GM10248 (cell line): ENCODE measurements at regions not wholly inside any gene's neighbourhood (a gene's known extent, or its start where the extent isn't known, plus 50 kb on each side); places are given as distances from the start of the nearest gene placed in this dataset.

Experiments
- CTCF ChIA-PET: fragments of 300-600 bp; sonication (Branson Sonifier 250); formaldehyde crosslinking; extraction: SDS; loops from one replicate; lab custom pipeline; 2021; ENCODE audit warnings: antibody characterized with exemption; lab: Yijun Ruan, JAX
- POLR2A ChIA-PET: fragments of 350-650 bp; sonication (Branson Sonifier 250); formaldehyde crosslinking; extraction: SDS; loops from one replicate; lab custom pipeline; 2020; ENCODE audit warnings: antibody characterized with exemption; lab: Yijun Ruan, JAX
- DNase-seq: peaks from one replicate; pipeline ENCODE4 v3.0.0; 2012; ENCODE audit errors: extremely low spot score
- CTCF ChIP-seq: IDR thresholded peaks from 2 replicates; pipeline ENCODE4 v1.5.1; 2012; ENCODE audit warnings: mild to moderate bottlenecking, low read depth; ENCODE audit errors: extremely low read depth, missing control alignments, control extremely low read depth

DNA sequence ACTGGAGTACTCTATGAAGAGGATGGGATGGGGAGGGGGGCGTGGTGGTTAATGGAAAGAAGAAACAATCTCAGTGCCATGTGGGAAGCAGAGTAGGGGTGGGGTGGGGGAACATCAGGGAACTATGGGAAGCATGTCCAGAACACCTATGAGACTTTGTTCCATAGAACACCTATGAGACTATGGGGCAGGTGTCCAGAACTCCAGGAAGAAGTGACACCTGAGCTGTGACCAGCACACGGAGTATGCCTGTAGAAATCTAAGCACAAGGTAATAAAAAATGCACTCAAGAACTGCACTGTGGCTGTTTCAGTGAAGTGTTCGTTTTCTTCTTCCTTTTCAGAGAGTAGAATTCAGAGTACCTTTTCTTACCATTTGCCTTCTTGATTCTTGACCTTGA is 704.8 kb upstream of the TENM3 start:
- TF ChIP-seq CTCF = no peak
- ChIA-PET POLR2A (no interaction called here), CTCF (interaction anchor here (2.9 kb wide), 1 partner anchor 10 kb away, joined by 17 read pairs; no protein-coding TSS in a partner anchor)
- no peak for DNase-seq

DNA sequence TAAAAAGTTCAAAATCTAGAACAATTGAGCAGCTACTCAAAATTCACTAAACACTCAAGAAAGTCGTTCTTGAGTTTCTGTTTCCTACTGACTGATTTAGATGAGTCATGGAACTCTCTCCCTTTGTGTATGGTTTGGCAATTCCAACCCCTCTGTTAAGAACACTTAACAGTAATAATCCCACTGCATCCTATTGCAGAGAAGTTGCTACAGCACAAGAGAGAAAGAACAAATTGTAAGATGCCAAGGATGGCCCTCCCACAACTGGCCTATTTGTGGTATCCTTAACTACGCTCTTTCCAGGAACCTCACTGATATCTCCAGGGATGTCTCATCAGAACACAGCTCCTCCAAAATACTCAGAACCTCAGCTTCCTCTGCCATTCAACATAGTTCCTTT is 701.8 kb upstream of the TENM3 start:
- TF ChIP-seq CTCF = no peak
- CTCF ChIA-PET = interaction anchor here (3.1 kb wide), 1 partner anchor 13 kb away, joined by 8 read pairs; no protein-coding TSS in a partner anchor
- POLR2A ChIA-PET = no interaction called here
- no peak for DNase-seq

- no peak for TF ChIP-seq CTCF
- ChIA-PET CTCF (no interaction called here), POLR2A (no interaction called here)
- DNase-seq = no peak
Measured at GRCh38 chr4:181548873-181549575, 694.2 kb upstream of the TENM3 start.

GRCh38 chr4:181549576-181550188 is 693.5 kb upstream of the TENM3 start:
- CTCF ChIA-PET = no interaction called here

GRCh38 chr4:181550381-181550780 is 692.8 kb upstream of the TENM3 start:
- DNase-seq = no peak
- POLR2A ChIA-PET = no interaction called here
- CTCF ChIA-PET = no interaction called here
- TF ChIP-seq CTCF = no peak

More at GRCh38 chr4:181549576-181550188, 693.5 kb upstream of the TENM3 start:
- TF ChIP-seq CTCF = no peak
- POLR2A ChIA-PET = no interaction called here
- DNase-seq = no peak

DNA sequence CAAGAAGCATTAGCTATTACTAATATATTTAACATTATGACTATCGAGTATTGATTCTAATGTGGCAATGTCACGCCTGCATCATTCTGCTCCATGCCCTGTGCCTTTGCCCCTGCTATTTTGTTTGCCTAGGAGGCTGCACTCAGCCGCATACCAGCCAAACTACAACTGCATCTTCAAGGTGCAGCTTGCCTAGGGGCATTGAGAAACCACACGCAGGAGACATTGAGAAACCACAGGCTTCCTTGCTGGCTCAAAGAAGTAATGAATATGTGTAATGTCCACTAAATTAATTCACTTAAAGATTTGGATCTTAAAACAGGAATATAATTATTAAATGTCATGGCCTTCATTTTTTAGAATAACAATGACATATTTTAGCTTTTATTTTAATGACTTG is 683.6 kb upstream of the TENM3 start:
- ChIA-PET CTCF (interaction anchor here (1.4 kb wide), 1 partner anchor 16 kb away, joined by 3 read pairs; no protein-coding TSS in a partner anchor), POLR2A (no interaction called here)
- no peak for TF ChIP-seq CTCF
- DNase-seq = no peak
